Keratinocyte (primary cell): ENCODE measurements at regions not wholly inside any gene's neighbourhood (a gene's known extent, or its start where the extent isn't known, plus 50 kb on each side); places are given as distances from the start of the nearest gene placed in this dataset.

Experiments
- CTCF ChIP-seq, 3 experiments: IDR thresholded peaks in 1 of 3; conservative IDR thresholded peaks in 1 of 3; optimal IDR thresholded peaks in 1 of 3; 2 replicates in 2 of 3; 3 replicates in 1 of 3; pipeline versions ENCODE3 to v1.5.1; 2011; ENCODE audit warnings: low read length in 3 of 3, mild to moderate bottlenecking in 3 of 3, moderate library complexity in 2 of 3, control low read depth in 1 of 3, inconsistent platforms in 1 of 3; ENCODE audit not compliant: insufficient read depth in 2 of 3; ENCODE audit errors: extremely low read depth in 1 of 3
- EZH2 ChIP-seq: IDR thresholded peaks from one replicate; pipeline ENCODE4 v1.6.1; 2012; ENCODE audit warnings: inconsistent platforms, mild to moderate bottlenecking, low read length, moderate library complexity

- no peak for TF ChIP-seq CTCF (optimal IDR thresholded peaks at IDR 0.05 in 1 of 3, IDR thresholded peaks at IDR 0.05 in 1 of 3, conservative IDR thresholded peaks at IDR 0.05 in 1 of 3; ENCODE audit: extremely low read depth in 1 of 3, insufficient read depth in 2 of 3, low read length in 3 of 3)
- no peak for TF ChIP-seq EZH2
These were observed 801.8 kb downstream of the STIM2 start for GRCh38 chr4:27662426-27662825.
